ENCODE measurements at regions not wholly inside any gene's neighbourhood (a gene's known extent, or its start where the extent isn't known, plus 50 kb on each side); places are given as distances from the start of the nearest gene placed in this dataset.
A peak's percentile ranks its signal among the peaks of the same experiment; 100 is the strongest.
"Not testable (repeated sequence)": the region's sequence is repeated elsewhere in the genome, so short reads cannot be mapped to it uniquely, and the experiment has no call there.

GRCh38 chr1:144516172-144516571 lies 54.7 kb upstream of the NBPF15 start:
- DNase-seq (ENCODE audit: low read depth): not testable (repeated sequence)

- not testable (repeated sequence) for DNase-seq (ENCODE audit: low read depth)
These were observed 55.4 kb upstream of the NBPF15 start for GRCh38 chr1:144516906-144517305.

GRCh38 chr1:144518439-144518838 lies 57.0 kb upstream of the NBPF15 start:
- DNase-seq (ENCODE audit: low read depth): not testable (repeated sequence)

- DNase-seq (ENCODE audit: low read depth): not testable (repeated sequence)
These were observed 58.2 kb upstream of the NBPF15 start for GRCh38 chr1:144519528-144520189.

GRCh38 chr1:144523661-144524407 lies 62.4 kb upstream of the NBPF15 start:
- peak; percentile 36 for DNase-seq (ENCODE audit: low read depth)

- not testable (repeated sequence) for DNase-seq (ENCODE audit: low read depth)
These were observed 60.5 kb upstream of the PPIAL4F start for GRCh38 chr1:144532156-144532607.

GRCh38 chr1:144533480-144533879 lies 59.2 kb upstream of the PPIAL4F start:
- DNase-seq (ENCODE audit: low read depth): not testable (repeated sequence)

GRCh38 chr1:144534286-144534685 lies 58.4 kb upstream of the PPIAL4F start:
- not testable (repeated sequence) for DNase-seq (ENCODE audit: low read depth)

- DNase-seq (ENCODE audit: low read depth): not testable (repeated sequence)
These were observed 56.0 kb upstream of the PPIAL4F start for GRCh38 chr1:144536677-144537076.

GRCh38 chr1:144537234-144537633 lies 55.5 kb upstream of the PPIAL4F start:
- DNase-seq (ENCODE audit: low read depth): not testable (repeated sequence)

- DNase-seq (ENCODE audit: low read depth): not testable (repeated sequence)
These were observed 54.0 kb upstream of the PPIAL4F start for GRCh38 chr1:144538736-144539135.

- DNase-seq (ENCODE audit: low read depth): not testable (repeated sequence)
These were observed 53.3 kb upstream of the PPIAL4F start for GRCh38 chr1:144539191-144539960.
